ENCODE measurements at regions not wholly inside any gene's neighbourhood (a gene's known extent, or its start where the extent isn't known, plus 50 kb on each side); places are given as distances from the start of the nearest gene placed in this dataset.

DNA sequence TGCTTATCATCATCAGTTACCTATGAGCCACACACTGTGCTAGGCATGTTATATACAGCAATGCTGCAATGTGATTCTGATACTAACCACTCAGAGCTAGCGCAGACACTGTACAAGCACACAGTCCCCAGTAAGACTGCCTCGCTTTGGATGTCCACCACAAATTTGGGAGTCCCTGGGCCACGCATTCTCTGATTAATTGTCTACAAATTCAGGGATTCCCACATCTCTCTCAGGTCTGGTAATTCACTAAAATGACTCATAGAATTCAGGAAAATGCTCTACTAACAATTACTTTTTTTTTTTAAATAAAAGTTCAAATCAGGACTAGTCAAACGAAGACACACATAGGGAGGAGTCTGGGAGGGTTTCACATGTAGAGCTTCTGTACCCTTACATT lies 652.1 kb upstream of the AADAT start:
- Histone ChIP-seq H3K4me3 (ENCODE audit: extremely low read depth, insufficient read depth, low read length, poor library complexity, severe bottlenecking) (no peak overlapping the region), H3K36me3 (ENCODE audit: control insufficient read depth, insufficient read depth, low read length) (no peaks in the 10 kb centered on the region), H3K27ac (ENCODE audit: low read depth, low read length, severe bottlenecking) (no peak overlapping the region), H3K9me3 (ENCODE audit: control insufficient read depth, low read length) (no peaks in the 10 kb centered on the region), H3K4me1 (ENCODE audit: control insufficient read depth, insufficient read depth, low read length, poor library complexity, severe bottlenecking) (peaks cover 2% of the 10 kb centered on the region)
- 86 to 100% methylated on average over 1 to 4 of the region's 4 CpGs for WGBS, 2 experiments (ENCODE audit: insufficient coverage in 2 of 2)

DNA sequence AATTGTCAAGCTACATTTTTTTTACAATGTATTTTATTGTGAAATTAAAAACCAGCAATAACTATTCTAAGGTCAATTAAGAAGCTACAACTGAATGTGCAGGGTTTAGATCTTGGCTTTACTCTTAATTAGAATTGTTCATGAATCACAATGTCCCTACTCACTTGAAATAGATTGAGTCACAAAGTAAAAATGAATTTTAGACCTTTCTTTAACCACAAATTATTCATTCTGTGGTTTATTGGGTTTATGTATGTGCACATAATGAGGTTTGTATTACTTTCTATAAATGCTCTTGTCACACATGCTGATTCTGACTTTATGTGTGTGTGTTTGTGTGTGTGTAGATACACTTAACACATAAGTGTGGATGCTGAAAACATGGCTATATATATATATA lies 647.0 kb upstream of the AADAT start:
- no peaks in the 10 kb centered on the region for H3K4me1 ChIP-seq (ENCODE audit: control insufficient read depth, insufficient read depth, low read length, poor library complexity, severe bottlenecking)
- H3K9me3 ChIP-seq (ENCODE audit: control insufficient read depth, low read length) = no peaks in the 10 kb centered on the region
- no peak overlapping the region for H3K27ac ChIP-seq (ENCODE audit: low read depth, low read length, severe bottlenecking)
- no peaks in the 10 kb centered on the region for H3K36me3 ChIP-seq (ENCODE audit: control insufficient read depth, insufficient read depth, low read length)
- H3K4me3 ChIP-seq (ENCODE audit: extremely low read depth, insufficient read depth, low read length, poor library complexity, severe bottlenecking) = no peak overlapping the region

DNA sequence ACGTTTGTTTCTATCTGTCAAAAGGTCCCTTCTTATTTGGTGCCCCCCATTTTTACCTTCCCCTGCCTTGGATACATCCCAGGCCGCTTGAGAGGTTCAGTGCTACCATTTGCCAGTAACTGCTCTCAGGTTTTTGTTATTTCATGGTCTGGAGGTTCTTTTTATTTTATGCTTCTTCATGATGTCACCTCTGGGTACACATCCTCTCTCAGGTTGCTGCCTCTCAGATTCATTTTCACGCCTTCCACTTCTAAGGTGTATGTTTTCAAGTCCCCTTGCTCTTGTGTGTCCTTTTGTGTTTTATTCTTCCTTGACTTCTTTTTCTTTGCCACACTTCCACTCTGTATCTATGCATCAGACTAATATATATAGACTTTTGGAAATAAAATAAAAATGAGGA lies 640.1 kb upstream of the AADAT start:
- Histone ChIP-seq H3K9me3 (ENCODE audit: control insufficient read depth, low read length) (no peaks in the 10 kb centered on the region), H3K4me1 (ENCODE audit: control insufficient read depth, insufficient read depth, low read length, poor library complexity, severe bottlenecking) (no peaks in the 10 kb centered on the region), H3K4me3 (ENCODE audit: extremely low read depth, insufficient read depth, low read length, poor library complexity, severe bottlenecking) (no peak overlapping the region), H3K36me3 (ENCODE audit: control insufficient read depth, insufficient read depth, low read length) (no peaks in the 10 kb centered on the region), H3K27ac (ENCODE audit: low read depth, low read length, severe bottlenecking) (no peak overlapping the region)
- WGBS, 2 experiments (ENCODE audit: insufficient coverage in 2 of 2) = 63 to 100% methylated on average over 1 of the region's 3 CpGs

- no peak overlapping the region for H3K27ac ChIP-seq (ENCODE audit: low read depth, low read length, severe bottlenecking)
- H3K4me3 ChIP-seq (ENCODE audit: extremely low read depth, insufficient read depth, low read length, poor library complexity, severe bottlenecking) = no peak overlapping the region
- H3K36me3 ChIP-seq (ENCODE audit: control insufficient read depth, insufficient read depth, low read length) = no peaks in the 10 kb centered on the region
- H3K9me3 ChIP-seq (ENCODE audit: control insufficient read depth, low read length) = no peaks in the 10 kb centered on the region
- no peaks in the 10 kb centered on the region for H3K4me1 ChIP-seq (ENCODE audit: control insufficient read depth, insufficient read depth, low read length, poor library complexity, severe bottlenecking)
- WGBS, 2 experiments (ENCODE audit: insufficient coverage in 2 of 2) = 72 to 96% methylated on average over 4 of the region's 4 CpGs
Measured at GRCh38 chr4:170729236-170729635, 639.5 kb upstream of the AADAT start.

- no peaks in the 10 kb centered on the region for H3K36me3 ChIP-seq (ENCODE audit: control insufficient read depth, insufficient read depth, low read length)
- H3K27ac ChIP-seq (ENCODE audit: low read depth, low read length, severe bottlenecking) = no peak overlapping the region
- H3K4me1 ChIP-seq (ENCODE audit: control insufficient read depth, insufficient read depth, low read length, poor library complexity, severe bottlenecking) = no peaks in the 10 kb centered on the region
- WGBS, 2 experiments (ENCODE audit: insufficient coverage in 2 of 2) = 100% methylated on average over 1 of the region's 1 CpG; no CpG with 5 or more reads in 1 of the 2 experiments
- no peak overlapping the region for H3K4me3 ChIP-seq (ENCODE audit: extremely low read depth, insufficient read depth, low read length, poor library complexity, severe bottlenecking)
- H3K9me3 ChIP-seq (ENCODE audit: control insufficient read depth, low read length) = no peaks in the 10 kb centered on the region
Measured at GRCh38 chr4:170724191-170724590, 634.4 kb upstream of the AADAT start.

- 80 to 83% methylated on average over 1 of the region's 2 CpGs for WGBS, 2 experiments (ENCODE audit: insufficient coverage in 2 of 2)
- H3K4me3 ChIP-seq (ENCODE audit: extremely low read depth, insufficient read depth, low read length, poor library complexity, severe bottlenecking) = no peak overlapping the region
- no peaks in the 10 kb centered on the region for H3K36me3 ChIP-seq (ENCODE audit: control insufficient read depth, insufficient read depth, low read length)
- H3K9me3 ChIP-seq (ENCODE audit: control insufficient read depth, low read length) = no peaks in the 10 kb centered on the region
- H3K27ac ChIP-seq (ENCODE audit: low read depth, low read length, severe bottlenecking) = no peak overlapping the region
- no peaks in the 10 kb centered on the region for H3K4me1 ChIP-seq (ENCODE audit: control insufficient read depth, insufficient read depth, low read length, poor library complexity, severe bottlenecking)
Measured at GRCh38 chr4:170723171-170723570, 633.4 kb upstream of the AADAT start.

- 60 to 100% methylated on average over 1 of the region's 1 CpG for WGBS, 2 experiments (ENCODE audit: insufficient coverage in 2 of 2)
- H3K9me3 ChIP-seq (ENCODE audit: control insufficient read depth, low read length) = no peaks in the 10 kb centered on the region
- H3K4me3 ChIP-seq (ENCODE audit: extremely low read depth, insufficient read depth, low read length, poor library complexity, severe bottlenecking) = no peak overlapping the region
- H3K36me3 ChIP-seq (ENCODE audit: control insufficient read depth, insufficient read depth, low read length) = no peaks in the 10 kb centered on the region
- H3K4me1 ChIP-seq (ENCODE audit: control insufficient read depth, insufficient read depth, low read length, poor library complexity, severe bottlenecking) = no peaks in the 10 kb centered on the region
- no peak overlapping the region for H3K27ac ChIP-seq (ENCODE audit: low read depth, low read length, severe bottlenecking)
Measured at GRCh38 chr4:170721812-170722373, 632.1 kb upstream of the AADAT start.

DNA sequence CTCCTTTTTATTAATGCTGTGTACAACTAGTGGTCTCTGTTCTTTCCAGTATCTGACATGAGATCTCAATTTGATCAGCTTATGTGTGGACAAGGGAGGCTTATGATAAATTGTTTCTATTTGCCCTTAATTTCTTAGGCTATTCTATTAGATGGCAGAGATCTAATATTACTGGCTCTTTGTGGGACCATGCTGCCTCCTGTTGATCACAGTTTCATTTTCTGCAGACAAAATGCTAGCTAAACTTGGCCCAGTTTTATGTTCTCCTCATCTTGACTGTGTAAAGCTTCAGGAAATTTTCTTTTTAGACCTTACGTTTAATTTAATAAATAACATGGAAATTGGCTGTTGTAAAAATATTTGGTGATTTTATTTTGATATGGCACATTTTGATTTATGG lies 627.1 kb upstream of the AADAT start:
- Histone ChIP-seq H3K9me3 (ENCODE audit: control insufficient read depth, low read length) (no peaks in the 10 kb centered on the region), H3K4me3 (ENCODE audit: extremely low read depth, insufficient read depth, low read length, poor library complexity, severe bottlenecking) (no peak overlapping the region), H3K36me3 (ENCODE audit: control insufficient read depth, insufficient read depth, low read length) (no peaks in the 10 kb centered on the region), H3K4me1 (ENCODE audit: control insufficient read depth, insufficient read depth, low read length, poor library complexity, severe bottlenecking) (no peaks in the 10 kb centered on the region), H3K27ac (ENCODE audit: low read depth, low read length, severe bottlenecking) (no peak overlapping the region)
- no CpG with 5 or more reads among the region's 1 CpG for WGBS, 2 experiments (ENCODE audit: insufficient coverage in 2 of 2)

DNA sequence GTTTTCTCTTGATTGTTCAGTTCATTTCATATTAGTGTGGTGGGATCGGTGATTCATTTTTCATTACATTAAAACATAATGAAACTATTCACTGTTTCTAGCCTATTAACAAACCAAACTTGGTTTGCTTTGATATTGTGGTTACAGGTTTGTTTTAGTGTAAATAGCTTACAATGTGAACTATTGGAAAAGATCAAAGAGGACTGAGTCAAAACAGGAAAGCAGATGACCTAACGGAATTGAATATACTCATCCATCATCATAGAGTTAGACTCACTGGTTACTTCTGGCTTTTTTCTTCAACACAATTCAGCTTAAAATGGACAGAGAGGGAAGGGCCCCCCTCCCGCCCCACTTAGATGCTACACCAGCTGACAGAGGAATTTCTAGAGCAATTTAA lies 616.2 kb upstream of the AADAT start:
- no peak overlapping the region for H3K4me3 ChIP-seq (ENCODE audit: extremely low read depth, insufficient read depth, low read length, poor library complexity, severe bottlenecking)
- no peaks in the 10 kb centered on the region for H3K9me3 ChIP-seq (ENCODE audit: control insufficient read depth, low read length)
- 60% methylated on average over 1 of the region's 3 CpGs; no CpG with 5 or more reads in 1 of the 2 experiments for WGBS, 2 experiments (ENCODE audit: insufficient coverage in 2 of 2)
- H3K36me3 ChIP-seq (ENCODE audit: control insufficient read depth, insufficient read depth, low read length) = no peaks in the 10 kb centered on the region
- H3K27ac ChIP-seq (ENCODE audit: low read depth, low read length, severe bottlenecking) = no peak overlapping the region
- no peaks in the 10 kb centered on the region for H3K4me1 ChIP-seq (ENCODE audit: control insufficient read depth, insufficient read depth, low read length, poor library complexity, severe bottlenecking)

- Histone ChIP-seq H3K36me3 (ENCODE audit: control insufficient read depth, insufficient read depth, low read length) (no peaks in the 10 kb centered on the region), H3K9me3 (ENCODE audit: control insufficient read depth, low read length) (no peaks in the 10 kb centered on the region), H3K27ac (ENCODE audit: low read depth, low read length, severe bottlenecking) (no peak overlapping the region), H3K4me3 (ENCODE audit: extremely low read depth, insufficient read depth, low read length, poor library complexity, severe bottlenecking) (no peak overlapping the region), H3K4me1 (ENCODE audit: control insufficient read depth, insufficient read depth, low read length, poor library complexity, severe bottlenecking) (no peaks in the 10 kb centered on the region)
- WGBS, 2 experiments (ENCODE audit: insufficient coverage in 2 of 2) = 100% methylated on average over 1 of the region's 5 CpGs
Measured at GRCh38 chr4:170700064-170700463, 610.3 kb upstream of the AADAT start.

DNA sequence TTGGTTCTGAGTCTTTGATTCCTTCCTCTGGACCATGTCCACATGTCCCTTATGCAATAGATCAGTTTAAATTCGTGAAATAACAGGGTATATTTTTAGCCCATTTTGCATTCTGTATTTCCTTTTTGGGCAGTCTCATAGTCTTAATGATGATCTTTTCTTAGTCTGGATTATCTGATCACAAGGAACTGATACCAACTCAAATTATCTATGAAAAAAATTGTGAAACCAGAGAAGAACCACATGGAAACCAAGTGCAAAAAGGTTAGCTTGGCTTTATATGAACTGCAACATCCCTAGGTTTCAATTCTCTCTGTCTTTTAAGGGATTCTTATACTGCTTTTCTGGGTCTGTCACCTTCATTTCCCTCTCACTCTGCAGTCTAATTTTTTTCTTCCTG lies 608.6 kb upstream of the AADAT start:
- H3K27ac ChIP-seq (ENCODE audit: low read depth, low read length, severe bottlenecking) = no peak overlapping the region
- no peaks in the 10 kb centered on the region for H3K9me3 ChIP-seq (ENCODE audit: control insufficient read depth, low read length)
- WGBS, 2 experiments (ENCODE audit: insufficient coverage in 2 of 2) = no CpG with 5 or more reads among the region's 1 CpG
- H3K4me3 ChIP-seq (ENCODE audit: extremely low read depth, insufficient read depth, low read length, poor library complexity, severe bottlenecking) = no peak overlapping the region
- H3K36me3 ChIP-seq (ENCODE audit: control insufficient read depth, insufficient read depth, low read length) = no peaks in the 10 kb centered on the region
- no peaks in the 10 kb centered on the region for H3K4me1 ChIP-seq (ENCODE audit: control insufficient read depth, insufficient read depth, low read length, poor library complexity, severe bottlenecking)

Measured in mesodermal cell (in vitro differentiated cells).